ENCODE measurements at regions not wholly inside any gene's neighbourhood (a gene's known extent, or its start where the extent isn't known, plus 50 kb on each side); places are given as distances from the start of the nearest gene placed in this dataset.

- Histone ChIP-seq H3K36me3 (ENCODE audit: control insufficient read depth in 2 of 4, insufficient read depth in 4 of 4, low read length in 3 of 4) (no peaks in the 10 kb centered on the region), H3K23ac (ENCODE audit: insufficient read length) (no peak overlapping the region), H4K5ac (ENCODE audit: insufficient read length, low read depth, low read length) (no peak overlapping the region), H2BK20ac (ENCODE audit: low read length) (no peak overlapping the region), H3K79me1 (ENCODE audit: low read depth, low read length) (no peaks in the 10 kb centered on the region), H2BK5ac (ENCODE audit: low read depth, low read length) (no peak overlapping the region; the same call in 1 of the 2 replicates), H3K9me3 (ENCODE audit: insufficient read depth in 2 of 2, low read depth in 1 of 2, low read length in 1 of 2) (no peaks in the 10 kb centered on the region; a peak in 1 of 4 replicates), H3K27ac (ENCODE audit: low read depth, low read length) (no peak overlapping the region), H2AK5ac (ENCODE audit: low read depth, low read length) (no peak overlapping the region), H3K4me1 (replicated peaks in 1 of 4; ENCODE audit: control insufficient read depth in 3 of 4, insufficient read depth in 4 of 4, low read length in 3 of 4) (peaks cover 9 to 28% (median 14%) of the 10 kb centered on the region in 4 experiments), H3K23me2 (ENCODE audit: low read depth, low read length) (no peaks in the 10 kb centered on the region), H3K9ac (replicated peaks in 1 of 4; ENCODE audit: extremely low read depth in 1 of 4, low read depth in 3 of 4, low read length in 3 of 4) (no peak overlapping the region), H4K8ac (ENCODE audit: extremely low read depth, insufficient read depth, low read length) (no peak overlapping the region), H3K4ac (replicated peaks; ENCODE audit: insufficient read length, low read depth, low read length) (no peak overlapping the region), H2AFZ (ENCODE audit: low read length) (no peak overlapping the region), H2BK15ac (ENCODE audit: low read length) (no peak overlapping the region; the same call in 1 of the 2 replicates), H3K79me2 (ENCODE audit: control insufficient read depth in 1 of 2, insufficient read depth in 2 of 2, low read length in 2 of 2) (no peaks in the 10 kb centered on the region), H3K18ac (ENCODE audit: extremely low read depth, low read length) (no peak overlapping the region), H4K20me1 (replicated peaks in 1 of 2; ENCODE audit: control insufficient read depth in 1 of 2, insufficient read depth in 2 of 2, low read length in 2 of 2) (no peaks in the 10 kb centered on the region), H4K91ac (replicated peaks; ENCODE audit: insufficient read length, low read length) (no peak overlapping the region), H2BK12ac (ENCODE audit: low read depth, low read length) (0 out of 2 replicates have a peak overlapping the region, but pooled peaks have one; percentile 53), H3K4me2 (ENCODE audit: insufficient read depth in 1 of 2, low read depth in 2 of 2, low read length in 2 of 2) (no peak overlapping the region), H3K27me3 (replicated peaks in 1 of 4; ENCODE audit: control insufficient read depth in 3 of 4, extremely low read depth in 1 of 4, insufficient read depth in 3 of 4, low read length in 3 of 4) (no peaks in the 10 kb centered on the region), H3K14ac (ENCODE audit: insufficient read length) (no peak overlapping the region), H2BK120ac (replicated peaks; ENCODE audit: low read depth, low read length) (no peak overlapping the region), H3K56ac (replicated peaks; ENCODE audit: insufficient read length, low read depth, low read length) (no peak overlapping the region), H3K4me3 (ENCODE audit: extremely low read depth in 1 of 4, insufficient read depth in 2 of 4, low read depth in 3 of 4, low read length in 4 of 4) (no peak overlapping the region)
- 91% methylated on average over 6 of the region's 6 CpGs; no CpG with 5 or more reads in 1 of the 2 experiments for WGBS, 2 experiments (ENCODE audit: extremely low coverage in 1 of 2, insufficient coverage in 1 of 2, insufficient read length in 1 of 2, insufficient replicate concordance in 2 of 2, low coverage in 1 of 2, low lambda C conversion rate in 2 of 2, missing lambda C conversion rate in 1 of 2)
- no peak for DNase-seq (ENCODE audit: low read depth in 1 of 2, low spot score in 2 of 2)
- ChIA-PET CTCF (ENCODE audit: partially characterized antibody) (no interaction called here), POLR2A (ENCODE audit: partially characterized antibody) (no interaction called here)
- no peak for FAIRE-seq
- TF ChIP-seq BRCA1 (IDR thresholded peaks at IDR 0.05; ENCODE audit: low read depth, low read length), result no peak
- TF ChIP-seq MAX (IDR thresholded peaks at IDR 0.05), result no peak
- no peak for TF ChIP-seq HDAC6 (IDR thresholded peaks at IDR 0.05; ENCODE audit: low read depth, low read length)
- TF ChIP-seq CREB1 (IDR thresholded peaks at IDR 0.05), result no peak
- TF ChIP-seq CBX8 (IDR thresholded peaks at IDR 0.05; ENCODE audit: borderline replicate concordance, low read depth, low read length), result no peak
- no peak for TF ChIP-seq SAP30 (IDR thresholded peaks at IDR 0.05; ENCODE audit: insufficient read depth, insufficient replicate concordance, low read length)
- TF ChIP-seq GABPA (IDR thresholded peaks at IDR 0.05; ENCODE audit: borderline replicate concordance, insufficient read depth, low read length), result no peak
- TF ChIP-seq SP4 (IDR thresholded peaks at IDR 0.05; ENCODE audit: low read length), result no peak
- no peak for TF ChIP-seq YY1 (IDR thresholded peaks at IDR 0.05; ENCODE audit: low read depth, low read length)
- TF ChIP-seq POLR2AphosphoS5 (IDR thresholded peaks at IDR 0.05; ENCODE audit: low read depth, low read length), result no peak
- no peak for TF ChIP-seq NANOG (IDR thresholded peaks at IDR 0.05; ENCODE audit: insufficient read depth, low read depth, low read length, poor library complexity, severe bottlenecking)
- TF ChIP-seq CHD1 (IDR thresholded peaks at IDR 0.05; ENCODE audit: low read depth, low read length), result no peak
These were observed 169.8 kb upstream of the GPR26 start for GRCh38 chr10:123496375-123496774.

Data from H1 (cell line).